Activated CD8-positive, alpha-beta T cell treated with anti-CD3 and anti-CD28 coated beads for 36 hours (primary cell): ENCODE measurements at regions not wholly inside any gene's neighbourhood (a gene's known extent, or its start where the extent isn't known, plus 50 kb on each side); places are given as distances from the start of the nearest gene placed in this dataset.

Experiments
- ATAC-seq: fragments of 200-7000 bp; cut with Tn5 transposase; one replicate; pipeline ENCODE4 v1.10.0; 2021; ENCODE audit warnings: mild to moderate bottlenecking, moderate library complexity
- CTCF ChIA-PET: fragments of 350-600 bp; sonication (Branson Sonifier 250); formaldehyde crosslinking; loops from one replicate; lab custom pipeline; 2021; ENCODE audit warnings: antibody characterized with exemption; lab: Charles Lee
- POLR2A ChIA-PET: fragments of 350-600 bp; sonication (Branson Sonifier 250); formaldehyde crosslinking; loops from one replicate; lab custom pipeline; 2021; ENCODE audit warnings: antibody characterized with exemption; lab: Charles Lee
- DNase-seq: peaks from one replicate; pipeline ENCODE4 v3.0.0-alpha.2; 2020
- H3K27ac Mint-ChIP-seq: one replicate; pipeline ENCODE4 v1.8.0; 2021; ENCODE audit warnings: mild to moderate bottlenecking, mixed read lengths
- H3K27me3 Mint-ChIP-seq: one replicate; pipeline ENCODE4 v1.8.0; 2021; ENCODE audit warnings: mixed read lengths
- H3K36me3 Mint-ChIP-seq: one replicate; pipeline ENCODE4 v1.8.0; 2021; ENCODE audit warnings: low read depth, mixed read lengths
- H3K4me1 Mint-ChIP-seq: one replicate; pipeline ENCODE4 v1.8.0; 2021; ENCODE audit warnings: low read depth, mixed read lengths
- H3K4me3 Mint-ChIP-seq: one replicate; pipeline ENCODE4 v1.8.0; 2021; ENCODE audit warnings: mild to moderate bottlenecking, moderate library complexity, mixed read lengths
- H3K9me3 Mint-ChIP-seq: one replicate; pipeline ENCODE4 v1.8.0; 2021; ENCODE audit warnings: mixed read lengths
- intact Hi-C: fragments of 100-400 bp; cut with micrococcal nuclease; formaldehyde crosslinking; loops from one replicate; pipeline ENCODE4 v1.10.0; 2022
- TF ChIP-seq, protein P1 (sequence below): fragments of 200-600 bp; IDR thresholded peaks from one replicate; pipeline ENCODE4 v1.8.0; 2022; ENCODE audit warnings: antibody characterized with exemption, mild to moderate bottlenecking

DNA sequence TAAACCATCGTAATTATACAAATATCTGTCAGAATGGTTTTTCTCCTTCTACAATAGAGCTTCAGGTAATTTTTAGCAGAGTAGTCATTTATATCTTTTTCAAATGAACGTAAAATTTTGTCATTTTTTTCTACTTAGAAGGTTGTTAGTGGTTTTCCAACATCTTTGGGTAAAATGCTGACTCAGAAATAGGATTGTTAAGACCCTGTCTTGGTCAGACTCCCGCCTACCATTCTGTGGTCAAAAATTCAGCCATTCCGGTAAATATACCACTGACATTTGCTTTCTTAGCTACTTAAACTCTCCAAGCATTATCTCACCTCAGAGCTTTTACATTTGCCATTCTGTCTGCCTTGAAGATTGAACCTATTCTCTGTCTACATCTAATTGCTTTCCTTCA, 154.1 kb upstream of the CDH19 start:
- Mint-ChIP-seq H3K4me1 (no peaks in the 10 kb centered on the region), H3K4me3 (no peak overlapping the region), H3K9me3 (no peaks in the 10 kb centered on the region), H3K27me3 (no peaks in the 10 kb centered on the region), H3K27ac (no peak overlapping the region), H3K36me3 (no peaks in the 10 kb centered on the region)
- DNase-seq (no peak), ATAC-seq (no peak)
- TF ChIP-seq, protein P1, sequence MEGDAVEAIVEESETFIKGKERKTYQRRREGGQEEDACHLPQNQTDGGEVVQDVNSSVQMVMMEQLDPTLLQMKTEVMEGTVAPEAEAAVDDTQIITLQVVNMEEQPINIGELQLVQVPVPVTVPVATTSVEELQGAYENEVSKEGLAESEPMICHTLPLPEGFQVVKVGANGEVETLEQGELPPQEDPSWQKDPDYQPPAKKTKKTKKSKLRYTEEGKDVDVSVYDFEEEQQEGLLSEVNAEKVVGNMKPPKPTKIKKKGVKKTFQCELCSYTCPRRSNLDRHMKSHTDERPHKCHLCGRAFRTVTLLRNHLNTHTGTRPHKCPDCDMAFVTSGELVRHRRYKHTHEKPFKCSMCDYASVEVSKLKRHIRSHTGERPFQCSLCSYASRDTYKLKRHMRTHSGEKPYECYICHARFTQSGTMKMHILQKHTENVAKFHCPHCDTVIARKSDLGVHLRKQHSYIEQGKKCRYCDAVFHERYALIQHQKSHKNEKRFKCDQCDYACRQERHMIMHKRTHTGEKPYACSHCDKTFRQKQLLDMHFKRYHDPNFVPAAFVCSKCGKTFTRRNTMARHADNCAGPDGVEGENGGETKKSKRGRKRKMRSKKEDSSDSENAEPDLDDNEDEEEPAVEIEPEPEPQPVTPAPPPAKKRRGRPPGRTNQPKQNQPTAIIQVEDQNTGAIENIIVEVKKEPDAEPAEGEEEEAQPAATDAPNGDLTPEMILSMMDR = no peak
- intact Hi-C loops = no loop called here
- POLR2A ChIA-PET = no interaction called here
- CTCF ChIA-PET = no interaction called here

DNA sequence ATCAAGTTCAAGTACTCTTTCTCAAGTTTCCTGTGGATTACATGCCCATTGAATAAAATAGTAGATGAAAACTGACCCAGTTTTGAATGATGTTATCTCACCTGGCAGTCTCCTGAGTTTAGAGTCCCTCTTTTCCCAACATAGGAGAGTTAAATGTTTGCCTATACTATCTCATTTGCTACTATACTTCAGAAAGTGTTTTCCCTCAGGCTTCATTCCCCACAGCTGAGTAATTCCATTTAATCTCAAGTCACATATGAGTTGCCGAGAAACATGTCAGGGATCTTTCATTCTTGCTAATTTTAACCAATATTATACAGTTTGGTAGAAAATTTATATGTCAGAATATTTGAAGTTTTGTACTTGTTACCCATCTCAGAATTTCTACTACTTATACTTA, 150.4 kb upstream of the CDH19 start:
- Mint-ChIP-seq H3K36me3 (no peaks in the 10 kb centered on the region), H3K27ac (no peak overlapping the region), H3K4me3 (no peak overlapping the region), H3K9me3 (no peaks in the 10 kb centered on the region), H3K4me1 (no peaks in the 10 kb centered on the region), H3K27me3 (no peaks in the 10 kb centered on the region)
- POLR2A ChIA-PET = no interaction called here
- DNase-seq (no peak), ATAC-seq (no peak)
- TF ChIP-seq, protein P1 = no peak
- CTCF ChIA-PET = no interaction called here
- intact Hi-C loops = no loop called here

DNA sequence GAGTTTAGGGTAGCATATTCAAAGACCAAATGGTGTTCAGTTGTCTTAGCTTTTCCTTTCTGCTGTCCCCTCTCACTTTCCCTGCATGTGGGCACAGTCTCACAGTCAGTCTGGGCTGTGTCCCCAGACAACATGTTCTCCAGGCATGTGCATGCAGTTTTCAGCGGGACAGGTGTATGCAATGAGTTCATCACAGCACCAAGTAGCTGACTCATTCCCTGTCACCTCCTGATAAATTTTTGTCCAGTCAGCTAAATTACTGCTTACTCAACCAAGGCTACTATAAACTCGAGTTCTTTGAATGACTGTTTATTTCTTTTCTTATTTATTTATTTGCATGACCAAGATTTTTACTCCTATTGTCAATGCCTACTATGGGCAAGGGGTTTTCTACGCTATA, 148.8 kb upstream of the CDH19 start:
- ChIA-PET CTCF (no interaction called here), POLR2A (no interaction called here)
- ATAC-seq (no peak), DNase-seq (no peak)
- no peak overlapping the region for H3K4me3 Mint-ChIP-seq
- intact Hi-C loops = no loop called here
- H3K27ac Mint-ChIP-seq = no peak overlapping the region
- TF ChIP-seq, protein P1 = no peak
- H3K36me3 Mint-ChIP-seq = no peaks in the 10 kb centered on the region
- H3K9me3 Mint-ChIP-seq = no peaks in the 10 kb centered on the region
- H3K4me1 Mint-ChIP-seq = no peaks in the 10 kb centered on the region
- H3K27me3 Mint-ChIP-seq = no peaks in the 10 kb centered on the region

DNA sequence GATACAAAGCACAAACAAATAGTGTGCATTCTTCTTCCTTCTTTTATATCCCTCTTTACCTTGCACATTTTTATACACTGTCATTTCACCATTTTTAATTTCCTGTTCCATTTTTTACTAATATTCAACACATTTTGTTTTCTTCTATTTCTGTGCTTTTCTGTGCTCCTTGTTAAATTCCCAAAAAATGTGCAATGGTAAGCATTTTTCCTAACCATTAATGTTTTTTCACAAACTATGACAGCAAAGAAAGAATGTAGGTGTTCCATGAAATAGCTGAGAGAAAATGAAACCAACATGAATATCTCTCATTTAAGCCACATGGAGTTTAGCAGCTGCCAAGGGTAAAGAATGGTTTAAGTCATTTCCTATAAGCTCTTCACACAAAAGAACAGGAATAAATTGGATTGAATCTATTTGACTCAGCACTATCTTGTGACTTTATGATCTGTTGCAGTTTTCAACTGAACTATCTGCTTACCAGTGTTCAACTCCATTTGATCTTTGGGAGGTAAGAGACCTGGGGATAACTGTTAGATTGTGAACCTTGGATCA, 145.7 kb upstream of the CDH19 start:
- DNase-seq = no peak
- Mint-ChIP-seq H3K36me3 (no peaks in the 10 kb centered on the region), H3K4me1 (no peaks in the 10 kb centered on the region), H3K9me3 (no peaks in the 10 kb centered on the region), H3K4me3 (no peak overlapping the region), H3K27me3 (no peaks in the 10 kb centered on the region), H3K27ac (no peak overlapping the region)
- TF ChIP-seq, protein P1 = no peak
- intact Hi-C loops = no loop called here
- ATAC-seq = no peak
- POLR2A ChIA-PET = no interaction called here
- CTCF ChIA-PET = no interaction called here

DNA sequence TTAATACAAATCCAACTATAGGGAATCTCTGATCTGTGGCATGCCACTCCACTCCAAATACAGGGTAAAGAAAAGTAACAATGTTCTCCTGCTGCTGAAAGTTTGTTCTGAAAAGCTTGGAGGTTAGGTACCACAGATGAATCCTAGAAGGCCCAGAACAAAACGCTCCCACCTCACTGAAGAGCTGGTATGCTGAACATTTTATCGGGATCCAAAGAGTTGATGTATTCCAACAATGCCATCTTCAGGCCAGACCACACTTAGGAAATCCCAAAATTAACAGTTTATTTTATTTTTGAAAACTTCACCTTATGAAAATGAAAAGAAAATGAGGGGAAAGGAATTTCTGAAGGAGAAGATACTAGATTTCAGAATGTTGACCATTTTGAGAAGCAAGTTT, 145.1 kb upstream of the CDH19 start:
- ATAC-seq = no peak
- TF ChIP-seq, protein P1 = no peak
- POLR2A ChIA-PET = no interaction called here
- Mint-ChIP-seq H3K4me3 (no peak overlapping the region), H3K9me3 (peaks cover 1% of the 10 kb centered on the region), H3K4me1 (no peaks in the 10 kb centered on the region), H3K27me3 (no peaks in the 10 kb centered on the region), H3K36me3 (no peaks in the 10 kb centered on the region), H3K27ac (no peak overlapping the region)
- DNase-seq = no peak
- CTCF ChIA-PET = no interaction called here
- intact Hi-C loops = no loop called here
